T follicular helper cell (primary cell): ENCODE measurements at regions not wholly inside any gene's neighbourhood (a gene's known extent, or its start where the extent isn't known, plus 50 kb on each side); places are given as distances from the start of the nearest gene placed in this dataset.
"Not testable (repeated sequence)": the region's sequence is repeated elsewhere in the genome, so short reads cannot be mapped to it uniquely, and the experiment has no call there.

Experiments
- DNase-seq: peaks from one replicate; pipeline ENCODE4 v3.0.0-alpha.2; 2020; ENCODE audit warnings: low read depth

GRCh38 chr3:18236726-18237125, 188.4 kb downstream of the SATB1 start:
- no peak for DNase-seq

- DNase-seq, result no peak
These were observed 190.3 kb downstream of the SATB1 start for GRCh38 chr3:18234717-18235335.

- no peak for DNase-seq
These were observed 191.0 kb downstream of the SATB1 start for GRCh38 chr3:18233987-18234716.

- DNase-seq, result no peak
These were observed 192.8 kb downstream of the SATB1 start for GRCh38 chr3:18232317-18232716.

GRCh38 chr3:18228060-18228459, 197.1 kb downstream of the SATB1 start:
- DNase-seq, result no peak

- DNase-seq, result no peak
These were observed 199.4 kb downstream of the SATB1 start for GRCh38 chr3:18225709-18226108.

GRCh38 chr3:18224426-18224825, 200.7 kb downstream of the SATB1 start:
- DNase-seq, result no peak

- DNase-seq, result no peak
These were observed 201.2 kb downstream of the SATB1 start for GRCh38 chr3:18223974-18224373.

GRCh38 chr3:18223571-18223970, 201.6 kb downstream of the SATB1 start:
- no peak for DNase-seq

GRCh38 chr3:18222686-18223085, 202.5 kb downstream of the SATB1 start:
- no peak for DNase-seq

GRCh38 chr3:18217507-18218174, 207.5 kb downstream of the SATB1 start:
- no peak for DNase-seq

GRCh38 chr3:18216996-18217395, 208.1 kb downstream of the SATB1 start:
- no peak for DNase-seq

- no peak for DNase-seq
These were observed 209.5 kb downstream of the SATB1 start for GRCh38 chr3:18215639-18216038.

GRCh38 chr3:18211116-18211515, 214.0 kb downstream of the SATB1 start:
- DNase-seq, result no peak

- no peak for DNase-seq
These were observed 216.3 kb downstream of the SATB1 start for GRCh38 chr3:18208856-18209255.

GRCh38 chr3:18208091-18208490, 217.0 kb downstream of the SATB1 start:
- no peak for DNase-seq

GRCh38 chr3:18207226-18207625, 217.9 kb downstream of the SATB1 start:
- DNase-seq, result no peak

GRCh38 chr3:18205701-18206100, 219.4 kb downstream of the SATB1 start:
- not testable (repeated sequence) for DNase-seq

- DNase-seq, result no peak
These were observed 223.8 kb downstream of the SATB1 start for GRCh38 chr3:18201315-18201714.

- DNase-seq, result no peak
These were observed 225.4 kb downstream of the SATB1 start for GRCh38 chr3:18199757-18200156.

GRCh38 chr3:18195836-18196235, 229.3 kb downstream of the SATB1 start:
- DNase-seq, result no peak

- no peak for DNase-seq
These were observed 230.7 kb downstream of the SATB1 start for GRCh38 chr3:18194431-18194830.

- no peak for DNase-seq
These were observed 234.5 kb downstream of the SATB1 start for GRCh38 chr3:18190646-18191045.
